Activated T-helper 17 cell treated with anti-CD3 and anti-CD28 coated beads, Interleukin-2, amount 50 U/mL, for 72 hours (primary cell): ENCODE measurements at regions not wholly inside any gene's neighbourhood (a gene's known extent, or its start where the extent isn't known, plus 50 kb on each side); places are given as distances from the start of the nearest gene placed in this dataset.

Source experiments
- ATAC-seq: fragments of 150-1000 bp; cut with Tn5 transposase; replicated peaks from 2 replicates; pipeline ENCODE4 v1.10.0; 2021; ENCODE audit warnings: mild to moderate bottlenecking, moderate library complexity
- H3K27ac Mint-ChIP-seq: one replicate; pipeline ENCODE4 v1.8.0; 2022; ENCODE audit warnings: mixed read lengths
- H3K27me3 Mint-ChIP-seq: one replicate; pipeline ENCODE4 v1.8.0; 2022; ENCODE audit warnings: mixed read lengths
- H3K36me3 Mint-ChIP-seq: one replicate; pipeline ENCODE4 v1.8.0; 2022; ENCODE audit warnings: low read depth, mild to moderate bottlenecking, mixed read lengths
- H3K4me1 Mint-ChIP-seq: one replicate; pipeline ENCODE4 v1.8.0; 2022; ENCODE audit warnings: mixed read lengths
- H3K4me3 Mint-ChIP-seq: one replicate; pipeline ENCODE4 v1.8.0; 2022; ENCODE audit warnings: mild to moderate bottlenecking, mixed read lengths
- H3K9me3 Mint-ChIP-seq: one replicate; pipeline ENCODE4 v1.8.0; 2022; ENCODE audit warnings: mixed read lengths

- no peak overlapping the region for H3K27ac Mint-ChIP-seq
- H3K4me3 Mint-ChIP-seq, result no peak overlapping the region
- peaks cover 3% of the 10 kb centered on the region for H3K27me3 Mint-ChIP-seq
- no peak for ATAC-seq
- no peaks in the 10 kb centered on the region for H3K9me3 Mint-ChIP-seq
- H3K36me3 Mint-ChIP-seq, result no peaks in the 10 kb centered on the region
- peaks cover 19% of the 10 kb centered on the region for H3K4me1 Mint-ChIP-seq
These were observed 80.5 kb upstream of the AFF3 start for GRCh38 chr2:100222844-100223243.

- no peaks in the 10 kb centered on the region for H3K9me3 Mint-ChIP-seq
- H3K4me1 Mint-ChIP-seq, result peaks cover 21% of the 10 kb centered on the region
- peak overlapping the region; percentile 47 for H3K4me3 Mint-ChIP-seq
- H3K36me3 Mint-ChIP-seq, result no peaks in the 10 kb centered on the region
- no peaks in the 10 kb centered on the region for H3K27me3 Mint-ChIP-seq
- ATAC-seq, result peak; percentile 69
- peak overlapping the region; percentile 58 for H3K27ac Mint-ChIP-seq
These were observed 76.2 kb upstream of the AFF3 start for GRCh38 chr2:100218552-100218951.

- no peaks in the 10 kb centered on the region for H3K27me3 Mint-ChIP-seq
- H3K36me3 Mint-ChIP-seq, result no peaks in the 10 kb centered on the region
- no peak overlapping the region for H3K4me3 Mint-ChIP-seq
- no peak overlapping the region for H3K27ac Mint-ChIP-seq
- H3K9me3 Mint-ChIP-seq, result no peaks in the 10 kb centered on the region
- H3K4me1 Mint-ChIP-seq, result peaks cover 21% of the 10 kb centered on the region
- ATAC-seq, result no peak
These were observed 74.9 kb upstream of the AFF3 start for GRCh38 chr2:100217323-100217722.

- Mint-ChIP-seq H3K9me3 (no peaks in the 10 kb centered on the region), H3K36me3 (no peaks in the 10 kb centered on the region), H3K4me3 (no peak overlapping the region), H3K27me3 (no peaks in the 10 kb centered on the region), H3K4me1 (peaks cover 21% of the 10 kb centered on the region), H3K27ac (no peak overlapping the region)
- no peak for ATAC-seq
These were observed 73.6 kb upstream of the AFF3 start for GRCh38 chr2:100216015-100216414.

GRCh38 chr2:100215371-100215770, 73.0 kb upstream of the AFF3 start:
- H3K36me3 Mint-ChIP-seq, result no peaks in the 10 kb centered on the region
- H3K4me1 Mint-ChIP-seq, result peaks cover 21% of the 10 kb centered on the region
- ATAC-seq, result no peak
- no peak overlapping the region for H3K27ac Mint-ChIP-seq
- H3K27me3 Mint-ChIP-seq, result no peaks in the 10 kb centered on the region
- no peaks in the 10 kb centered on the region for H3K9me3 Mint-ChIP-seq
- H3K4me3 Mint-ChIP-seq, result no peak overlapping the region

- Mint-ChIP-seq H3K27me3 (no peaks in the 10 kb centered on the region), H3K4me1 (peaks cover 18% of the 10 kb centered on the region), H3K27ac (no peak overlapping the region), H3K9me3 (no peaks in the 10 kb centered on the region), H3K4me3 (no peak overlapping the region), H3K36me3 (no peaks in the 10 kb centered on the region)
- ATAC-seq, result no peak
These were observed 72.0 kb upstream of the AFF3 start for GRCh38 chr2:100214265-100214971.

- H3K4me3 Mint-ChIP-seq, result no peak overlapping the region
- no peaks in the 10 kb centered on the region for H3K27me3 Mint-ChIP-seq
- H3K4me1 Mint-ChIP-seq, result peaks cover 10% of the 10 kb centered on the region
These were observed 71.2 kb upstream of the AFF3 start for GRCh38 chr2:100213595-100213994.

GRCh38 chr2:100212850-100213249, 70.5 kb upstream of the AFF3 start:
- Mint-ChIP-seq H3K9me3 (no peaks in the 10 kb centered on the region), H3K4me1 (peaks cover 2% of the 10 kb centered on the region), H3K27ac (no peak overlapping the region), H3K27me3 (no peaks in the 10 kb centered on the region), H3K36me3 (no peaks in the 10 kb centered on the region), H3K4me3 (no peak overlapping the region)
- ATAC-seq, result no peak

More at GRCh38 chr2:100213595-100213994, 71.2 kb upstream of the AFF3 start:
- H3K9me3 Mint-ChIP-seq, result no peaks in the 10 kb centered on the region
- no peaks in the 10 kb centered on the region for H3K36me3 Mint-ChIP-seq
- no peak overlapping the region for H3K27ac Mint-ChIP-seq
- no peak for ATAC-seq

GRCh38 chr2:100211521-100211920, 69.1 kb upstream of the AFF3 start:
- no peaks in the 10 kb centered on the region for H3K4me1 Mint-ChIP-seq
- no peak overlapping the region for H3K4me3 Mint-ChIP-seq
- H3K36me3 Mint-ChIP-seq, result no peaks in the 10 kb centered on the region
- H3K9me3 Mint-ChIP-seq, result no peaks in the 10 kb centered on the region
- H3K27ac Mint-ChIP-seq, result no peak overlapping the region
- H3K27me3 Mint-ChIP-seq, result no peaks in the 10 kb centered on the region
- no peak for ATAC-seq

- no peaks in the 10 kb centered on the region for H3K27me3 Mint-ChIP-seq
- no peaks in the 10 kb centered on the region for H3K9me3 Mint-ChIP-seq
- ATAC-seq, result no peak
- no peaks in the 10 kb centered on the region for H3K4me1 Mint-ChIP-seq
- H3K27ac Mint-ChIP-seq, result no peak overlapping the region
- H3K4me3 Mint-ChIP-seq, result no peak overlapping the region
- H3K36me3 Mint-ChIP-seq, result no peaks in the 10 kb centered on the region
These were observed 65.9 kb upstream of the AFF3 start for GRCh38 chr2:100208141-100208770.

- ATAC-seq, result no peak
- Mint-ChIP-seq H3K27ac (no peak overlapping the region), H3K4me1 (no peaks in the 10 kb centered on the region), H3K36me3 (no peaks in the 10 kb centered on the region), H3K4me3 (no peak overlapping the region), H3K27me3 (no peaks in the 10 kb centered on the region), H3K9me3 (no peaks in the 10 kb centered on the region)
These were observed 65.1 kb upstream of the AFF3 start for GRCh38 chr2:100207411-100207885.

- Mint-ChIP-seq H3K4me3 (no peak overlapping the region), H3K4me1 (no peaks in the 10 kb centered on the region), H3K27me3 (no peaks in the 10 kb centered on the region), H3K9me3 (no peaks in the 10 kb centered on the region), H3K27ac (no peak overlapping the region), H3K36me3 (no peaks in the 10 kb centered on the region)
- no peak for ATAC-seq
These were observed 64.4 kb upstream of the AFF3 start for GRCh38 chr2:100206731-100207255.

GRCh38 chr2:100205174-100205573, 62.8 kb upstream of the AFF3 start:
- Mint-ChIP-seq H3K36me3 (no peaks in the 10 kb centered on the region), H3K9me3 (no peaks in the 10 kb centered on the region), H3K4me1 (no peaks in the 10 kb centered on the region), H3K4me3 (no peak overlapping the region), H3K27me3 (no peaks in the 10 kb centered on the region), H3K27ac (no peak overlapping the region)
- ATAC-seq, result no peak

GRCh38 chr2:100202567-100202966, 60.2 kb upstream of the AFF3 start:
- H3K4me1 Mint-ChIP-seq, result no peaks in the 10 kb centered on the region
- H3K9me3 Mint-ChIP-seq, result no peaks in the 10 kb centered on the region
- H3K36me3 Mint-ChIP-seq, result no peaks in the 10 kb centered on the region
- no peak for ATAC-seq
- H3K4me3 Mint-ChIP-seq, result no peak overlapping the region
- no peak overlapping the region for H3K27ac Mint-ChIP-seq
- H3K27me3 Mint-ChIP-seq, result no peaks in the 10 kb centered on the region

- Mint-ChIP-seq H3K36me3 (no peaks in the 10 kb centered on the region), H3K27me3 (no peaks in the 10 kb centered on the region), H3K9me3 (no peaks in the 10 kb centered on the region), H3K4me1 (no peaks in the 10 kb centered on the region), H3K4me3 (no peak overlapping the region), H3K27ac (no peak overlapping the region)
- ATAC-seq, result no peak
These were observed 58.6 kb upstream of the AFF3 start for GRCh38 chr2:100200985-100201384.
